ENCODE measurements at regions not wholly inside any gene's neighbourhood (a gene's known extent, or its start where the extent isn't known, plus 50 kb on each side); places are given as distances from the start of the nearest gene placed in this dataset.

DNA sequence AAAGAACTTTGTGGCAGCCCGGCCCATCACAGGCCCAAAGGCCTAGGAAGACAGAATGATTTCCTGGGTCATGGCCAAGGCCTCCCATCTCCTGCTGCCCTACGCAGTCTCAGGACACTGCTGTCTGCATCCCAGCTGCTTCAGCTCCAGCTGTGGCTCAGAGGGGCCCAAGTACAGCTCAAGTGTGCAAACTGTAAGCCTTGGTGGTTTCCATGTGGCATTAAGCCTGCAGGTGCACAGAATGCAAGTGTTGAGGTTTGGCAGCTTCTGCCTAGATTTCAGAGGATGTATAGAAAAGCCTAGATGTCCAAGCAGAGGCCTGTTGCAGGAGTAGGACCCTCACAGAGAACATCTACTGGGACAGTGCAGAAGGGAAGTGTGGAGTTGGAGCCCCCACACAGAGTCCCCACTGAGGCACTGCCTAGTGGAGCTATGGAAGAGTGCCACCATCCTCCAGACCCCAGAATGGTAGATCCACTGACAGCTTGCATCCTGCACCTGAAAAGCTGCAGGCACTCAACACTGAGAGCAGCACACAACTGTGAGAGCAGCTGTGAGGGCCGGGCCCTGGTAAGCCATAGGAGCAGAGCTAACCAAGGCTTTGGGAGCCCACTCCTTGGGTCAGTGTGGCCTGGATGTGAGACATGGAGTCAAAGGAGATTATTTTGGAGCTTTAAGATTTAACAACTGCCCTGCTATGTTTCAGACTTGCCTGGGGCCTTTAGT lies 208.2 kb upstream of the CMC1 start:
- TF ChIP-seq, protein P1, sequence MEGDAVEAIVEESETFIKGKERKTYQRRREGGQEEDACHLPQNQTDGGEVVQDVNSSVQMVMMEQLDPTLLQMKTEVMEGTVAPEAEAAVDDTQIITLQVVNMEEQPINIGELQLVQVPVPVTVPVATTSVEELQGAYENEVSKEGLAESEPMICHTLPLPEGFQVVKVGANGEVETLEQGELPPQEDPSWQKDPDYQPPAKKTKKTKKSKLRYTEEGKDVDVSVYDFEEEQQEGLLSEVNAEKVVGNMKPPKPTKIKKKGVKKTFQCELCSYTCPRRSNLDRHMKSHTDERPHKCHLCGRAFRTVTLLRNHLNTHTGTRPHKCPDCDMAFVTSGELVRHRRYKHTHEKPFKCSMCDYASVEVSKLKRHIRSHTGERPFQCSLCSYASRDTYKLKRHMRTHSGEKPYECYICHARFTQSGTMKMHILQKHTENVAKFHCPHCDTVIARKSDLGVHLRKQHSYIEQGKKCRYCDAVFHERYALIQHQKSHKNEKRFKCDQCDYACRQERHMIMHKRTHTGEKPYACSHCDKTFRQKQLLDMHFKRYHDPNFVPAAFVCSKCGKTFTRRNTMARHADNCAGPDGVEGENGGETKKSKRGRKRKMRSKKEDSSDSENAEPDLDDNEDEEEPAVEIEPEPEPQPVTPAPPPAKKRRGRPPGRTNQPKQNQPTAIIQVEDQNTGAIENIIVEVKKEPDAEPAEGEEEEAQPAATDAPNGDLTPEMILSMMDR (IDR thresholded peaks at IDR 0.05): no peak
- no peak for TF ChIP-seq POLR2A (IDR thresholded peaks at IDR 0.05)
